GM12891 (cell line): ENCODE measurements at regions not wholly inside any gene's neighbourhood (a gene's known extent, or its start where the extent isn't known, plus 50 kb on each side); places are given as distances from the start of the nearest gene placed in this dataset.

ENCODE experiments used
- PAX5 ChIP-seq: IDR thresholded peaks from 2 replicates; pipeline ENCODE4 v1.6.1; 2011; ENCODE audit warnings: low read length, moderate library complexity, mild to moderate bottlenecking; ENCODE audit not compliant: insufficient read depth, severe bottlenecking
- POLR2A ChIP-seq: IDR thresholded peaks from 2 replicates; pipeline ENCODE4 v1.6.1; 2011; ENCODE audit warnings: low read depth, low read length, control low read depth
- POLR2AphosphoS5 ChIP-seq: IDR thresholded peaks from 2 replicates; pipeline ENCODE4 v1.6.1; 2011; ENCODE audit warnings: low read depth, low read length, control low read depth
- POU2F2 ChIP-seq: IDR thresholded peaks from 2 replicates; pipeline ENCODE4 v1.6.1; 2011; ENCODE audit warnings: low read depth, mild to moderate bottlenecking, control low read depth, low read length, moderate library complexity
- SPI1 ChIP-seq: IDR thresholded peaks from 2 replicates; pipeline ENCODE4 v1.6.1; 2011; ENCODE audit warnings: low read depth, low read length, control low read depth
- TAF1 ChIP-seq: IDR thresholded peaks from 2 replicates; pipeline ENCODE4 v1.6.1; 2011; ENCODE audit warnings: low read depth, low read length, control low read depth

DNA sequence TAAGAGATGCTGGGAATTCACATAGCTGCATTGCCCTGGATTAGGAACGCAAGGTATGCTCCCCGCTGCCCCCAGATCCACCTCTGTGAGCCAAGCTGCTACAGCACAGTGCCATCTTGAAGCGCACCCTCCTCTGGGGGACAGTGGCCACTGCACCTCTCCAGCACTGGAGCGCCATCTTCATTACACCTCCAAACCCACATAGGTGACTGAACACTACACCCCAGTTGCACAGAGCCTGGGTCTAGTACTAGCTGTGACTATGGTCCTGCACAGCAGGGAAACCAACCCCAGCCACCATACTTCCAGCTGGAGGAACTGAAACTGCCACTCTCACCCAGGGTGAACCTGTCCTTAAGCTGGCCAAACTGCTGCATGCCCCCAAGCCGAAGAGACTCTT is 84.6 kb downstream of the TMEM237 start:
- TF ChIP-seq SPI1 = peak; percentile 68
- no peak for TF ChIP-seq POLR2A
- TF ChIP-seq TAF1 = no peak
- no peak for TF ChIP-seq POLR2AphosphoS5
- TF ChIP-seq POU2F2 = no peak
- no peak for TF ChIP-seq PAX5
